Right lung (tissue), 2 donors: ENCODE measurements at regions not wholly inside any gene's neighbourhood (a gene's known extent, or its start where the extent isn't known, plus 50 kb on each side); places are given as distances from the start of the nearest gene placed in this dataset.
"Not testable (repeated sequence)": the region's sequence is repeated elsewhere in the genome, so short reads cannot be mapped to it uniquely, and the experiment has no call there.

Experiments used
- DNase-seq, 2 donors: peaks; one replicate each; pipeline ENCODE4 v3.0.0-alpha.2; 2013

DNA sequence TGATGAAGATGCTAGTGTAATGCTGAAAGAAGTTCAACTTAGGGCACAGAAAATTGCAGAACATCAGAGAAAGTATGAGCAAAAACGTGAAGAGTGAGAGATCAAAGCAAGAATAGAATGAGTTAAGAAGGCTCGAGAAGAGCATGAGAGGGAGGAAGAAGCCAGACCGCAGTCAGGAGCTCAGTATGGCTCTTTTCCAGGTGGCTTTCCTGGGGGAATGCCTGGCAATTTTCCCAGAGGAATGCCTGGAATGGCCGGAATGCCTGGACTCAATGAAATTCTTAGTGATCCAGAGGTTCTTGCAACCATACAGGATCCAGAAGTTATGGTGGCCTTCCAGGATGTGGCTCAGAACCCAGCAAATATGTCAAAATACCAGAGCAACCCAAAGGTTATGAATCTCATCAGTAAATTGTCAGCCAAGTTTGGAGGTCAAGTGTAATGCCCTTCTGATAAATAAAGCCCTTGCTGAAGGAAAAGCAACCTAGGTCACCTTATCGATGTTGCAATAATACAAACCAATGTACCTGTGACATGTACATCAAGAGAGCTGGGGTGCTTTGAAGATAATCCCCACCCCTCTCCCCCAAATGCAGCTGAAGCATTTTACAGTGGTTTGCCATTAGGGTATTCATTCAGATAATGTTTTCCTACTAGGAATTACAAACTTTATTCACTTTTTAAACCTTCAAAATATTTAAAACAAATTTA, 277.9 kb downstream of the LPIN1 start:
- DNase-seq, result not testable (repeated sequence)

DNA sequence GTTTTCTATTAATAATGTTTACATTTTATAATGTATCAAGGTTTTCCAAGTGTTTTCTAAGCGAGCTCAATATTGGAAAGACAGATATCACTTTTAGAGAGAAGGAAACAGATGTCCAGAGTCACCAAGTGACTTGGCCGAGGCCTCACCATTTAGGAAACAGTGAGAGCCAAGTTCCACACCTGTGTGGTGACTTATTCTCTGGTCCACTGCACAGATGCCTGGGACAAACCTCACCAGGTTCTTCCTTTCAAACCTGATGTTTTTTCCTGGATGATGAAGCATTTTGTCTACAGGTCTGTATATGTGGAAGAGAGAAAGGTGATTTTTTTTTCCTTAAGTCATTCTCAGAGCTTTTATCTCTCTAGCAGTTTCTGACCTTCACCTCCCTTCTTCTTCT, 280.7 kb downstream of the LPIN1 start:
- no peak for DNase-seq

DNA sequence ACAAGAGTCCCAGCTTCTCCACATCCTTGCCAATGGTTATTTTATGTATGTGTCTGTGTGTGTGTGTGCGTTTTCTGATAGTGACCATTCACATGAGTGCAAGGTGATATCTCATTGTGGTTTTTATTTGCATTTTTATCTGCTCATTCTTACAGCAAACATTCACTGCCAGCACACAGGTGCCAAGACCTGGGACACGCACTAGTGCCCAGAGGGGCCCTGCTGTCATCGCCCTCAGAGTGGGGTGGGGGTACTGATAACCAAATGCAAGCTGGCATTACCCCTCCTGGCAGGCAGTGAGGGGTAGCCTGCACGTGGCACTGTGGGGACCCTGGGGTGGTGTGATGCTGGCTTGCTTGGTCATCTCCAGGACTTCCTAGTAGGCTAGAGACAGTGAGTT, 285.4 kb downstream of the LPIN1 start:
- DNase-seq, result no peak

DNA sequence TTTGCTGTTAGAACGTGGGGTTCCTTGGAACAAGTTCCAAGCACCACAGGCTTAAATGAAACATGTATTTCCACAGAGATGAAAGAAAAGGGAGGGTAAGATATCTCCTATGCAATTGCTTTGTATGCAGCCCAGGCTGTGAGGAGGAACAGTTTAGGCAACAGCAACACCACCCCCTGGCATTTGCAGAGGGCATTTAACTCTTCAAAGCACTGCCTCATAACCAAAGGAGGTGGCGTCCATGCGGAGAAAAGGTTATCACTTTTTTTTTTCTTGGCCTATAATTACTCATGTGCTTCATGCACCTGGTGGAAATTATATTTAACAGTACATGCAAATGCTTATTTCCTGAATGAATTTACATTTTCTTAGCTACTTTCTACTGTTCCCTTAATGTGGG, 286.0 kb downstream of the LPIN1 start:
- no peak for DNase-seq

DNA sequence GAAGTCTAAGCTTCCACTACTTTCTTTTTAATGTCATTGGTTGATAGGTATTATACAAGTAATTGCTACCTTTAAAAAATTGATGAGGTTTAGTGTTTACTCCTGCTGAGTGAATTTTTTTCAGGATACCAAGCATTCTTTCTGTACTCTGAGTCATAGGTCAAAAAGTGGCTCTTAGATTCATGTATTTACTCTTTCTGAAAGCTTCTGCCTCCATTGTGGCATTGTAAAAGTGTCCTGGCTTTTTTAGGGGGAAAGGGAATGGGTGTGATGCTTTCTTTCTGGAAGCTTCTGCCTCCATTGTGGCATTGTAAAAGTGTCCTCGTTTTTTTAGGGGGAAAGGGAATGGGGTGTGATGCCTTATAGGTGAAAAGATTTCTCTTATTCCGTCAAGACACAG, 286.5 kb downstream of the LPIN1 start:
- no peak for DNase-seq

DNA sequence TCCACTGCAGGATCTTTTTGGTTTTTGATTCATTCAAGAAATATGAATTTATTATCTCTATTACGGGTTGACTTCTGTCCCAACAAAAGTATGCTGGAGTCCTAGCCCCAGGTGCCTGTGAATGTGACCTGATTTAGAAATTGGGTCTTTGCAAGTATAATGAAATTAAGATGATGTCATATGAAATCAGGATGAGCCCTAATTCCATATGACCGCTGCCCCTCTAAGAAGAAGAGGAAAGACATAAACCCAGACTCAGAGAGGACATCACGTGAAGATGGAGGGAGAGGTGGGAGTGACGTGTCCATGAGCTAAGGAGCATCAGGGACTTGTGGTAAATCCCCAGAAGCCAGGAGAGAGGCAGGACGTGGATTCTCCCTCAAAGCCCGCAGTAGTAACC, 287.1 kb downstream of the LPIN1 start:
- no peak for DNase-seq

DNA sequence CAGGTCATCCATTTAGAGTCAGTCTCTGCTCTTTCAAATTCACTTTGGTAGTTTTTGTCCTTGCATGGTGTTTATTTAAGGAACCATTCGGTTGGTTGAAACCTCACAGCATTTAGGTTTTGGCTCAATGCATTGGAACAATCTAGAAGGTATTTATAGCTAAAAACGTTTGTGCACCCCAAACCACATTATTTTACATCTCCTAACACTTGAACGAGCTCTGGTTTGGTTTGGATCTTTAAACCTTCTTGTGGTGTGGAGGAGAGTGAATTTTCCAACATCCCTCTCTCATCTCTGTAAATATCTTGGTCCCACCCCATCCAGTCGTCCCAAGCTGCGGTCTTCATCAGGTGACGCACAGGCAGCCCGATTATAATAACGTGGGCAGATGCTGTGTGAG, 287.9 kb downstream of the LPIN1 start:
- DNase-seq, result no peak

DNA sequence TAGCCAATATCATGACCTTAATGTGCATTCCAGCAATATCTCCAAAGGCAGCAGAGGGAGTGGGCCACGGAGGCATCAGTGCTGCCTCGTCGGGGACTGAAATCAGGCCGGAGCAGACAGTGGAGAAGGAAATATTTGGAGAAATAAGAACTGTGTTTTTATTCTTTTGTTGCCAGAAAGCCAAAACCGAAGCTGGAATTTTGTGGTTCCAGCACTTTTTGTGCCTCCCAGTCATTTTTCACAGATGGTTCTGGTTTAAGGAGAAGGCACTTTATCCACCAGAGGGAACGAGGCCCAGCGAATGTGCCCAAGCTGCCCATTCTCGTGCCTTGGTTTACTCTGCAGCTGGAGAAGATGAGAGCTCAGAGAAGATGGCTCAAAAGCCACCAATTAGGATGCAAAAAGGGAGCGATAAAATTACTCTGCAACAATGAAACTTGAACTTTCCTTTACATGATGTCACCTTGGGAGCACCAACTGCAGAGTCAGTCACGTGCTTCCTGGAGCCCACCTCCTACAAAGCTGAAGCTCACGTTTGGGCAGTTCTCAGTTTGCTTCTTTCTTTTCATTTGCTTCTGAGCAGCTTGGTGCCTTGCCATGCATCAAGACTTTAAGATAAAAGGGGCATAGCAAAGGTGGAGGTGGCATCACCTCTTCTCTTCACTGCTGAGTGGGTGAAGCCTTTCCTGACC, 288.7 kb downstream of the LPIN1 start:
- no peak for DNase-seq

DNA sequence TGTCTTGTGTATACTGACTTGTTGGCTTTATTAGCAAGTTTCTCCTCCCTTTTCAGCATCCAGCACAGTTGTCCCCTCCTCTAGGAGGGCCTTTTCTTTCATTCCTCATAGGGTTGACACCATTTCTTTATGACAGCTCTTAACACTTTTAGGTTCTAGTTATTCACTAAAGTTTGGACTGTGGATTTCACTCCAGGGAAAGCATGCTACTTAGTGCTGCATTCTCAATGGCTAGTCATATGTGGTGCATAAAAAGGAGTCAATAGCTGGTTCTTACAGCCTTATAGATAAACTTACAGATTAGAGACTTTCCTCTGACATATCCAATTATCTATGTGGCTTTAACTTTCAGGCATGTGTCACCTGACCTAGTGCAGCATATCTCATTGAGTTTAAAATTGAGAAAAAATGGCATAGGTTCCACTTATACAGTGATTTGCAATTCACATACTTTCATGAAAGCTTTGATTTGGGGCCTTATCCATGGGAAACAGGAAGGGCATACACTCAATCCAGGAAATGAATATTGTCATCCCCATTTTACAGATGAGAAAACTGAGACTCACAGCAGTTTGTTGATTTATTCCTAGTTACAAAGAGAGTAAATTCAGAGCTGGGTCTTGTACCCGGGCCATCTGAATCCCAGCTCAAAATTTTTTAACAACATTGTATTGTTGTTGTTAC, 289.7 kb downstream of the LPIN1 start:
- no peak for DNase-seq

DNA sequence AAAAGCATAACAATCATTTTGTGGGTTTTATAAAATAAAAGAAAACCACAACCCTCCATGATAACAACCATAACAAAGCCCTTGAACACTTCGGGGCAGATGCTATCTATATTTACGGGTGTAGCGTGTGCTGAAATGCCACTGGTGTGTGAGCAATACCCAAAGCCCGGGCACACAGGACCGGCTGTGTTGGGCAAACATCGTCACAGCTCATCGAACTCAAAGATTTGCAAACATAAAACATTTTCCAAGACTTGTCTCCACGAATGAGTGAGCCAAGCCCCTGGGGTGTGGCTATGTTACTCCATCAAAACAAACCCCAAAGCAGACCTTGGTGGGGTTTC, 290.2 kb downstream of the LPIN1 start:
- DNase-seq, result no peak

DNA sequence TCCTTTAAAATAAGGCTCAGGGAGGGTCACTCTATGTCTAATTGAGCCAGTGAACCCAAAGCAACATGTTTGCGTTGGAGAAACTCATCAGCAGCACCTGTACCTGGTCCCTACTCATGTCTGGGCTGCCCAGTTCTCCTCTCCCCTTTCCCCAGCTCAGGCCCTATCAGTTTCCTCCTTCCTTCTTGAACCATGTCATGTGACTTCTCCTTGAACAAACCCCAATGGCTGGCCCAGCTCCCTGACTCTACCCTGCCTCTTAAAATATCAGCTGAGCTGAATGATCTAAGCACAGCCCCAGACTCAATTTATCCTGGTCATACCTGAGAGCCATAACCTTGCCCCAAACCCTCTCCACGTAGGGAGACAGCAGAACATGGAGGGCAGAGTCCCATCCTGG, 290.9 kb downstream of the LPIN1 start:
- DNase-seq, result no peak

DNA sequence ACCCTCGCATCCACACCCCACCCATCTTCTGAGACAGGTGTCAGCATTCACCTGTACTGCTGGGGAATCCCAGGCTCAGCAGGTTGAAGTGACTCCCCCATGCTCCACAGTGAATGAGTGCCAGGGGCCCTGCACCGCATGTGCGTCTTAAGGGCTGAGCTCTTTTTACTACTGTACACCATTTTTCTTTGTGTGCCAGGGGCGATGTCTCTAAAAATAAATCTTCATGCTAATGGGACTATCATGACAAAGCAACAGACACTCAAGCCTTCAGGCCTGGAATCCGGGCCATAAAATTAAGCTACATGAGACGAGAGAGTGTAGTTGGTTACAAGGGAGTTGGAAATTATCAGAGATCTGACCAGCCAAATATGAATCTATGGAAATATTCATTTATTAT, 294.8 kb downstream of the LPIN1 start:
- DNase-seq, result no peak

DNA sequence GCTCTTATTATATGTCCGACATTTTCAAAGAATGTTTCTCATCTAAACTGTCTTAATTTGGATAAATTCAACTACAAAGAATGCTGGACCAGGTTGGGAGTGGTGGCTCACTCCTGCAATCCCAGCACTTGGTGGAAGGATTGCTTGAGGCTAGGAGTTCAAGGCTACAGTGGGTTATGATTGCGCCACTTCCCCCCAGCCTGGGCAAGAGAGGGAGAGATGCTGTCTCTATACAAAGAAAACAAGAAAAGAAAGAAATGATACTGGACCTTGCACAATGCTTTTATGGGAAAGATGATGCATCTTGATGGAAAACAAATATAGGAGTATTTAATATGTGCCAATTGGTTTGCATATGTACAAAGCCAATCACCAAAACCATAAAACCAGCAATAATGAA, 296.7 kb downstream of the LPIN1 start:
- no peak for DNase-seq

DNA sequence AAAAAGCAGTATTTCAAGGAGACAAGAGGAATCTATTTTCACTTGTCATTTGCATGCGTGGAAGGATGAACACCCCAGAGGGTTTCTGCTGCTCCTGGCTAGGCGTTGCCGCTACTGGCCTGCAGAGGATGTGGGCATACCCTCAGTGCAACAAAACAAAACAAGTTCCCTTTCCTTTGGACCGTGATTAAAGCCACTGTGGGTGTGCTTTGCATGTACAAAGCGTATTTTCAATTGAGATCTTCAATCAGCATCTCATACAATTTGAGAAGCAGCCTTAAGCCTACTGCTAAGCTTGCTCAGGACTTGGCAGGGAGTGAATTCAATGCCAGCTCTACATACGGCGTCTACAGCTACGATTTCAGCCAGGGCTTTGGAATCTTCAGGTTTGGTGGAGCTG, 298.4 kb downstream of the LPIN1 start:
- DNase-seq, result no peak

DNA sequence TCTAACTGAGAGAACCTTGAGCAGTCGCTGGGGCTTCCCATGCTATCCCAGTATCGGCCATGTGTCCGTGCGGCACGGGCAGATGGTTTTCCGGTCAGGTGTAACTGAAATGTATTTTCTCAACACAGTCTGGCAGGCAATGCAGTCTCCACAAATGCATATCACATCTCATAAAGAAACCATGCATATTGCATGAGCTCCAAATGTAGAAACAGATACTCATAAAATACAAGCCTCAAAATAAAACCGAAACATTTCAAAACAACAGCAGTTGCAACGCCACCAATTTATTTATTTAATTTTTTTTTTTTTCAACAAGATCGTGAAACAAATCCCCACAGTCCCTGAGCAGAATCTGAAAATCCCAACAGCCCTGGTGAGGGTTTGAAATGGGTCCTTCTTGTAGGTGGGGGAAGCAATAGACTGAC, 299.4 kb downstream of the LPIN1 start:
- no peak for DNase-seq

DNA sequence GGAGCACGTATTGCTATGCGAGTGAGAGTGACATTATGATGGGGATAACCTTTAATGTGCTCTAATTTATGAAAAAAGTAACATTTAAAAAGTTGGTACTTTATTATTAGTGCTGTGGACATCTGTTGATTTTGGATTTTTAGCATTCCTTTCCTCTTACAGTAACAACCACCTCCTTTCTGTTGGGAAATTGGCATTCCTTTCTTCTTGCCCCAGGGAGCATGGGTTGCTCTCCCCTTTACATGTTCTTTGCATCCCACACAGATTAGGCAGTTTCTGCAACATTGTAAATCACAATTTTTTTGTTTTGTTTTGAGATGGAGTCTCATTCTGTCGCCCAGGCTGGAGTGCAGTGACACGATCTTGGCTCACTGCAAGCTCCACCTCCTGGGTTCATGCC, 300.2 kb downstream of the LPIN1 start:
- DNase-seq, result no peak

DNA sequence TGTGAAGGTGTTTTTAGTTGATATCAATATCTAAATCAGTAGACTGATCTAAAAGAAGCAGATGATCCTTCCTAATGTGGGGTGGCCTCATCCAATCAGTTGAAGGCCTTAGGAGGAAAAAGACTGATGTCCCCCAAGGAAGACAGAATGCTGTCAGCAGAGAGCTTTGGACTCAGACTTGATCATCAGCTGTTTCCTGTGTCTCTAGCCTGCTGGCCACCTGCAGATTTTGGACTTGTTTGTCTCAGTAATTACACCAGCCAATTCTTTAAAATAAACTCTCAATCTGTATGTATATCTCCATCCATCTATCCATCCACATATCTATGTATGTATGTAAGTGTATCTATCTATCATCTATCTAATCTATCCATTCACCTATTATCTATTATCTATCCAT, 301.3 kb downstream of the LPIN1 start:
- DNase-seq, result no peak

DNA sequence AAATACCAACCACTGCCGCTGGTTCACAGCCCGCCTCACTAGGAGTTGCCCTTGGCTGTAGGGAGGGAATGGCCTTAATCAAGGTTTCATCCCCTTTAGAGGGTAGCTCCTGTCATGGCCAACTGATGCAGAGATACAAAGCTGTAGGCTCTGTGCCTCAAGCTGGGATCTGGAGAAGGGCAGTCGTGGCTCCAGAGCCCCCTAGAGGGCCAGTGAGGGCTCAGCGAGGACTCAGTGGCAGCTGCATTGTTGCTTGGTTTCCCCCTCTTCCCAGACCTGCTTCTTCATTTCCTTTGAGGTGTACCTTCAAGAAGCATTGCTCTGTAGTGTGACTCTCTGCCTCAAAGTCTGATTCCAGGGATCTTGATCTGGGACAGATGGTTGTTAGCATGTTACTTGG, 302.1 kb downstream of the LPIN1 start:
- no peak for DNase-seq

DNA sequence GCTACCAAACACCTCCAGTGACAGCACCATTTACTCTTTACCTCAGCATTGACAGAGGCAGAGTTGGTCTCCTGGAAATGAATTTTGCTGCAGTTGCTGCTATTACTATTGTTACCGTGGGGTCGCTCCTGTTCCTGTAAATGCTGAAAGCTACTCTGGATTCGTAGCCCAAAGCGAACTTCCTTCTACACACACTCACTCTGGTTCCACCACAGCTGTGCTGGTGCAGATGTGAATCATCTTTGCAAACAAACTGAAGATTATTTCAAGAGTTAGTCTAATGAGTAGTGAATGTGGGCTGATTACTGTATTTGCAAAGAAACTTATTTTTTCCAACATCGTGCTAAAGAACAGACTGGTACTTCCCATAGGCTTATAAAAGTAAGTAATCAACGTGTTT, 304.0 kb downstream of the LPIN1 start:
- no peak for DNase-seq

DNA sequence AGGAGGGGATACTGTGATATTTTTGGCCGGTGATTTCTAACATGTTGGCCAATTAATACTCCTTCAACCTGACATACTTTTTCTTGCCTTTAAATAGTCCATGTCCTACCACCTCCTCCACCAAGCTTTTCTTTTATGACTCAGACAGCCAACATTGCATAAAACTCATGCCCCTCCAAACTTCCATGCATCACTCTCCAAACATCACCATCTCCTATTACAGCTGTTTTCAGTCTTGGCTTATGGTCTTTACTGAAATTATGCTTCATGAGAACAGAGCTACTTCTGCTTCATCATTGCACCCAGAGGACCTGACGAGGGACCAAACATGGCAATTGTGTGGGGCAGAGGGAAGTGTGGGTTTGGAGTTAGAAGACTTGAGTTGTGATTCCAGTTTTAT, 305.4 kb downstream of the LPIN1 start:
- DNase-seq, result no peak

DNA sequence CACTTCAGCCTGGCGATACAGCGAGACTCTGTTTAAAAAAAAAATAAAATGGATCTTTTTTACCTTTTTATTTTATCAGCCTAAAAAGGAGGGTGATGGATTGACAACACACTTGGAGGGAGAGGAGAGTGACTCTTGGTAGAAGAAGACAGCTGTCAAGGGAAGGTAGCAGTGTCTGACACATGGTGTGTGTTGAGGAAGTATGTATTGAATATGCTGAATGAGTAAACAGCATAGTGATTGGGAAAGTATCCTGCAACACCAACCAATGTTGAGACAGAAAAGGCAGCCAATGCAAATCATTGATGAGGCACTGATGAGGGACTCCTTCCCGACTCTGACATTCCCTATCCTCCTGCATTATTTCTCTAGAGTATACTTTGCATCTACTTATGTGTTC, 306.4 kb downstream of the LPIN1 start:
- no peak for DNase-seq

DNA sequence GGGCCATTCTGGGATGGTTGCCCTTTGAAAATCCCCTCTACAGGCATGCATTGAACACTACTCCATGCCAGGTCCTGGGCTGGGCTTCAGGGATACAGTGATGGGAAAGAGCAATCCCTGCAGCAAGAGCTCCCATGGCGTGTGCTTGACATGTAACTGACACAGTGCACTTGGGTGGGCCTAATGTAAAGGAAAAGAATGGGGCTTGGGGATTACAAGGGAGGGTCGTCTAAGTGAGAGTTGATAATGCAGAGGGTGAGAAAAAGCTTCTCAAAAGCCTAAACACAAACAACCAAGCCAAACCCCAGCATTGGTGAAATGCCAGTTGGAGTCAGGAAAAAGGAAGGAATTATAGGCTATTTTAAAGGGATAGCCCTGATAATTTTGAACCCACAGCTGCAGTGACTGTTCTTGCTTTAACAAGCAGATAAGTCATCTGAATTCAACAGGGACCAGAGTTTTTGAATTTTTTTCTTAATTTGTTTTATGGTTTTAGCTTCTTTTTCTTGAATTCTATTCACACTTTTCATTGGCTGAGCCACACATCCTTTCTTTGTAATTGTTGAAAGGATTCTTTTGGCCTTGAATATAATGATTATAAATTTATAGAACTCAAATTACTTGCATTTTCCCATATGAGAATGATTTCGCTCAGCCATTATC, 308.7 kb downstream of the LPIN1 start:
- no peak for DNase-seq
